GM19324 (cell line): ENCODE measurements at regions not wholly inside any gene's neighbourhood (a gene's known extent, or its start where the extent isn't known, plus 50 kb on each side); places are given as distances from the start of the nearest gene placed in this dataset.

ENCODE experiments used
- ATAC-seq: cut with Tn5 transposase; IDR thresholded peaks from one replicate; pipeline ENCODE4 v1.9.1; 2021; ENCODE audit warnings: mild to moderate bottlenecking, moderate library complexity; ENCODE audit not compliant: unreplicated experiment, low FRiP score

- ATAC-seq, result no peak
Measured at GRCh38 chr13:84080748-84081530, 198.7 kb upstream of the SLITRK1 start.

- no peak for ATAC-seq
Measured at GRCh38 chr13:84077271-84077670, 195.0 kb upstream of the SLITRK1 start.

GRCh38 chr13:84076280-84076679 is 194.0 kb upstream of the SLITRK1 start:
- no peak for ATAC-seq

GRCh38 chr13:84050536-84050935 is 168.3 kb upstream of the SLITRK1 start:
- ATAC-seq, result no peak

GRCh38 chr13:84049443-84050219 is 167.4 kb upstream of the SLITRK1 start:
- no peak for ATAC-seq

- ATAC-seq, result no peak
Measured at GRCh38 chr13:84044805-84045204, 162.5 kb upstream of the SLITRK1 start.

GRCh38 chr13:84038001-84038400 is 155.7 kb upstream of the SLITRK1 start:
- no peak for ATAC-seq

GRCh38 chr13:84032116-84032515 is 149.8 kb upstream of the SLITRK1 start:
- no peak for ATAC-seq

GRCh38 chr13:84031120-84031519 is 148.8 kb upstream of the SLITRK1 start:
- ATAC-seq, result no peak

- no peak for ATAC-seq
Measured at GRCh38 chr13:84029396-84029795, 147.1 kb upstream of the SLITRK1 start.

GRCh38 chr13:84025824-84026223 is 143.6 kb upstream of the SLITRK1 start:
- no peak for ATAC-seq

- no peak for ATAC-seq
Measured at GRCh38 chr13:83996415-83996814, 114.1 kb upstream of the SLITRK1 start.

GRCh38 chr13:83995930-83996329 is 113.7 kb upstream of the SLITRK1 start:
- ATAC-seq, result no peak

GRCh38 chr13:83992566-83993358 is 110.5 kb upstream of the SLITRK1 start:
- ATAC-seq, result no peak

GRCh38 chr13:83987394-83987793 is 105.1 kb upstream of the SLITRK1 start:
- ATAC-seq, result no peak

- no peak for ATAC-seq
Measured at GRCh38 chr13:83984793-83985192, 102.5 kb upstream of the SLITRK1 start.

- ATAC-seq, result no peak
Measured at GRCh38 chr13:83980331-83980730, 98.1 kb upstream of the SLITRK1 start.

- ATAC-seq, result no peak
Measured at GRCh38 chr13:83975655-83976165, 93.4 kb upstream of the SLITRK1 start.

- no peak for ATAC-seq
Measured at GRCh38 chr13:83958531-83958930, 76.3 kb upstream of the SLITRK1 start.

- no peak for ATAC-seq
Measured at GRCh38 chr13:83955011-83955410, 72.7 kb upstream of the SLITRK1 start.

GRCh38 chr13:83953916-83954315 is 71.6 kb upstream of the SLITRK1 start:
- no peak for ATAC-seq
